GM12872 (cell line): ENCODE measurements at regions not wholly inside any gene's neighbourhood (a gene's known extent, or its start where the extent isn't known, plus 50 kb on each side); places are given as distances from the start of the nearest gene placed in this dataset.

Experiments used
- CTCF ChIP-seq: IDR thresholded peaks from 3 replicates; pipeline ENCODE4 v1.5.1; 2011; ENCODE audit warnings: low read depth, mild to moderate bottlenecking, low read length, moderate library complexity; ENCODE audit not compliant: insufficient read depth

- TF ChIP-seq CTCF: no peak
Observed at GRCh38 chrX:10965174-10965798, 145.8 kb upstream of the HCCS start.

- no peak for TF ChIP-seq CTCF
Observed at GRCh38 chrX:10966057-10966456, 145.1 kb upstream of the HCCS start.

GRCh38 chrX:10971176-10971575 is 140.0 kb upstream of the HCCS start:
- no peak for TF ChIP-seq CTCF

- TF ChIP-seq CTCF: no peak
Observed at GRCh38 chrX:10971759-10972158, 139.4 kb upstream of the HCCS start.

GRCh38 chrX:10972706-10973105 is 138.4 kb upstream of the HCCS start:
- TF ChIP-seq CTCF: no peak

GRCh38 chrX:10974920-10975319 is 136.2 kb upstream of the HCCS start:
- no peak for TF ChIP-seq CTCF

GRCh38 chrX:10979956-10980355 is 131.2 kb upstream of the HCCS start:
- TF ChIP-seq CTCF: no peak
